ENCODE measurements at regions not wholly inside any gene's neighbourhood (a gene's known extent, or its start where the extent isn't known, plus 50 kb on each side); places are given as distances from the start of the nearest gene placed in this dataset.

DNA sequence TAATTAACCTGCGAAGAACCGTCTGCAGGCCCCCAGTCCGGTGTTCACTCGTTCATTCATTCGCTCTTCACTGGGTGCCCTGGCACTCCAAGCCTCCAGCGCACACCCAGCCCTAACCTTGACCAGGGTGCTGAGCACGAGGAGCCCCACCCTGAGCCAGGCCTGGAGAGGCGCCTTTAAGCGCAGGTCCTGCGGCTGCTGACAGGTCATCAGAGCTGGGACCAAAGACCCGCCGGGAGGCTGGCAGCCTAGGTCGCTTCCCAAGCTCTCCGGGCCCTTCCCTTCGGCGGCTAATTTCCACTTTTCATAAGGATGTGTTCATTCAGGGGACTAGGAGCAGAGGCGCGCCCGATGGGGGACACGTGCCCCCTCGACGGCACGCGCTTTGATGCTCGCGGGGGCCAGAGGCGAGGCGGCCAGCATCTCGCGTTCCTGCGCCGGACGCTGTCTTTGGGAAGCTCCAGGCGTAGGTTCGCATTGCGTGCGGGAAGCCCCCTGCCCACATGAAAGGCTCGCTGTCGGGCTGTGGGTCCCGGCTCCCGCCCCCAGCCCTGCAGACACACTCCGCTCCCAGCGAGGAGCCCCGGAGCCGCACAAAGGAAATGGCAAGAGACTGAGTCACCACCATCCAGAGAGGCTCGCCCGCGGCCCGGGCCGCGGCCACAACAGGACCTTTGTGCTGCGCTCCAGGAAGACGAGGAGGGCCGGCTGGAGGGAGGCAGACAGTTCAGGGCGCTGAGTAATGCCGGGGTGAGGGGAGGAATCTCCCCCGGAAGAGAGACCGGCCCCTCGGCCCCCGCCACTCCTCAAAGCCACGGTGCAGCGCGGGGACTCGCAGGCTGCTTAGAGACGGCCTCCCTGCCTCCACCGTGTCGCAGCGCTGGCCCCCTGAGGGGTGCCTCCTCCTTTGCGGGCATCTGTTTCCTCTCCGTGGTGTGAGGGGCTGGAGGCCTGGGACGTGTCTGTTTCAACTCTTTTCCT, 266.4 kb upstream of the HES1 start:
- TF ChIP-seq POLR2A (IDR thresholded peaks at IDR 0.05), result no peak
- TF ChIP-seq, protein P1, sequence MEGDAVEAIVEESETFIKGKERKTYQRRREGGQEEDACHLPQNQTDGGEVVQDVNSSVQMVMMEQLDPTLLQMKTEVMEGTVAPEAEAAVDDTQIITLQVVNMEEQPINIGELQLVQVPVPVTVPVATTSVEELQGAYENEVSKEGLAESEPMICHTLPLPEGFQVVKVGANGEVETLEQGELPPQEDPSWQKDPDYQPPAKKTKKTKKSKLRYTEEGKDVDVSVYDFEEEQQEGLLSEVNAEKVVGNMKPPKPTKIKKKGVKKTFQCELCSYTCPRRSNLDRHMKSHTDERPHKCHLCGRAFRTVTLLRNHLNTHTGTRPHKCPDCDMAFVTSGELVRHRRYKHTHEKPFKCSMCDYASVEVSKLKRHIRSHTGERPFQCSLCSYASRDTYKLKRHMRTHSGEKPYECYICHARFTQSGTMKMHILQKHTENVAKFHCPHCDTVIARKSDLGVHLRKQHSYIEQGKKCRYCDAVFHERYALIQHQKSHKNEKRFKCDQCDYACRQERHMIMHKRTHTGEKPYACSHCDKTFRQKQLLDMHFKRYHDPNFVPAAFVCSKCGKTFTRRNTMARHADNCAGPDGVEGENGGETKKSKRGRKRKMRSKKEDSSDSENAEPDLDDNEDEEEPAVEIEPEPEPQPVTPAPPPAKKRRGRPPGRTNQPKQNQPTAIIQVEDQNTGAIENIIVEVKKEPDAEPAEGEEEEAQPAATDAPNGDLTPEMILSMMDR (IDR thresholded peaks at IDR 0.05), result no peak

All from lower leg skin (tissue), 3 donors.